ENCODE measurements at regions not wholly inside any gene's neighbourhood (a gene's known extent, or its start where the extent isn't known, plus 50 kb on each side); places are given as distances from the start of the nearest gene placed in this dataset.

DNA sequence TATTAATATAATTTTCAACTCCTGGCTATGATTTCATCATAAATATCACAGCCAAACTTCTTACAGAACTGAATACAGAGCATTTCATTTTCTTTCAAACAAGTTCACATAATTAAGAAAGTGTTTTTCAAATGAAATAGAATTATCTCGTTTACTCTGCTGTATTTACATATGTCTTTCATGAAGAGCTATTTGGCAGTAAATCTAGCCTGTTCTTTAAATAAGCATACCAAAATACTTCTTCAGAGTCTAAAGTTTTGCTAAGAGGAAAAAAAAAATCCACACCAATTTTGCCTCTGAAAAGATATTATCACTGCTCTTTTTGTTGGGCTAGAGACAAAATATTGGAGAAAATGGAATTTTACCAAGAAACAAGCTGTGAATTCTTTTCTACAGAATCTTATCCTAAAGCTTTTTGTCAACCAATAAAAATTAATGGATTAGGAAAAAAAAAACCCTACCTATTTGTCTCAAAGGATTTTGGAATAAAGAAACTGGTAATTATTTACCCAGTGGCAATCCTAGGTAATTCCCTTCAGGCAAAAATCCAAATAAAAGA is 287.9 kb upstream of the NR3C2 start:
- no TSS peak for BruUV-seq (replicated peaks)
- Histone ChIP-seq H3K9me3 (ENCODE audit: low read length) (peaks cover 10% of the 10 kb centered on the region; the same call in 1 of the 2 replicates), H3K27ac (ENCODE audit: extremely low read length, insufficient read depth, low read length) (no peak overlapping the region), H3K4me2 (ENCODE audit: low read depth, low read length) (no peak overlapping the region), H3K9ac (ENCODE audit: insufficient read depth, low read depth, low read length) (no peak overlapping the region), H3K79me2 (ENCODE audit: insufficient read depth, low read length) (no peaks in the 10 kb centered on the region), H3K36me3 (replicated peaks in 1 of 2; ENCODE audit: control insufficient read depth in 1 of 2, insufficient read depth in 2 of 2, low read length in 2 of 2) (no peaks in the 10 kb centered on the region), H3K4me1 (ENCODE audit: insufficient read depth, low read length) (no peaks in the 10 kb centered on the region), H3K27me3 (ENCODE audit: control insufficient read depth in 1 of 2, insufficient read depth in 2 of 2, low read length in 2 of 2) (no peaks in the 10 kb centered on the region; a peak in 1 of 5 replicates), H2AFZ (ENCODE audit: low read length) (no peak overlapping the region), H3K4me3 (replicated peaks in 1 of 3; ENCODE audit: insufficient read depth in 1 of 3, low read depth in 2 of 3, low read length in 3 of 3) (no peak overlapping the region), H4K20me1 (ENCODE audit: insufficient read depth, low read length) (no peaks in the 10 kb centered on the region)
- POLR2A ChIA-PET, result no interaction called here
- ATAC-seq (no peak), FAIRE-seq (no peak), DNase-seq (ENCODE audit: low spot score) (no peak)
- CTCF ChIA-PET (ENCODE audit: low intra/inter-chr PET ratio, low total read pairs), result no interaction called here
- in situ Hi-C loops (cut with HindIII; ENCODE audit: extremely low pct_ligation_motif_present, low pct_unique_long_range_greater_than_20kb) (no loop called here), intact Hi-C loops (cut with micrococcal nuclease; ENCODE audit: unreplicated experiment) (no loop called here)
- WGBS (ENCODE audit: low lambda C conversion rate), result 0% methylated on average over 1 of the region's 1 CpG
- TF ChIP-seq MTF1 (CRISPR knock-in tag; IDR thresholded peaks at IDR 0.05) (no peak), ZNF674 (CRISPR knock-in tag; IDR thresholded peaks at IDR 0.05; ENCODE audit: low read depth) (no peak), GZF1 (CRISPR knock-in tag; IDR thresholded peaks at IDR 0.05) (no peak)
- TF ChIP-seq, protein P1, sequence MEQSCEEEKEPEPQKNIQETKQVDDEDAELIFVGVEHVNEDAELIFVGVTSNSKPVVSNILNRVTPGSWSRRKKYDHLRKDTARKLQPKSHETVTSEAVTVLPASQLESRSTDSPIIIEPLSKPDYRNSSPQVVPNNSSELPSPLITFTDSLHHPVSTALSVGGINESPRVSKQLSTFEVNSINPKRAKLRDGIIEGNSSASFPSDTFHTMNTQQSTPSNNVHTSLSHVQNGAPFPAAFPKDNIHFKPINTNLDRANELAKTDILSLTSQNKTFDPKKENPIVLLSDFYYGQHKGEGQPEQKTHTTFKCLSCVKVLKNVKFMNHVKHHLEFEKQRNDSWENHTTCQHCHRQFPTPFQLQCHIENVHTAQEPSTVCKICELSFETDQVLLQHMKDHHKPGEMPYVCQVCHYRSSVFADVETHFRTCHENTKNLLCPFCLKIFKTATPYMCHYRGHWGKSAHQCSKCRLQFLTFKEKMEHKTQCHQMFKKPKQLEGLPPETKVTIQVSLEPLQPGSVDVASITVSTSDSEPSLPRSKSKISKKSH (CRISPR knock-in tag; IDR thresholded peaks at IDR 0.05; ENCODE audit: borderline replicate concordance), result no peak

- FAIRE-seq, result no peak
- H2AFZ ChIP-seq (ENCODE audit: low read length), result no peak overlapping the region
- BruUV-seq (replicated peaks), result no TSS peak
- no peaks in the 10 kb centered on the region for H3K4me1 ChIP-seq (ENCODE audit: insufficient read depth, low read length)
- H3K9ac ChIP-seq (ENCODE audit: insufficient read depth, low read depth, low read length), result no peak overlapping the region
- no peak overlapping the region for H3K4me3 ChIP-seq (replicated peaks in 1 of 3; ENCODE audit: insufficient read depth in 1 of 3, low read depth in 2 of 3, low read length in 3 of 3)
- H3K36me3 ChIP-seq (replicated peaks in 1 of 2; ENCODE audit: control insufficient read depth in 1 of 2, insufficient read depth in 2 of 2, low read length in 2 of 2), result no peaks in the 10 kb centered on the region
- in situ Hi-C loops (cut with HindIII; ENCODE audit: extremely low pct_ligation_motif_present, low pct_unique_long_range_greater_than_20kb), result no loop called here
- H3K9me3 ChIP-seq (ENCODE audit: low read length), result peaks cover 27% of the 10 kb centered on the region; the same call in 1 of the 2 replicates
- no peak for DNase-seq (ENCODE audit: low spot score)
- CTCF ChIA-PET (ENCODE audit: low intra/inter-chr PET ratio, low total read pairs), result no interaction called here
- H3K79me2 ChIP-seq (ENCODE audit: insufficient read depth, low read length), result no peaks in the 10 kb centered on the region
- intact Hi-C loops (cut with micrococcal nuclease; ENCODE audit: unreplicated experiment), result no loop called here
- no peak for ATAC-seq
- H3K4me2 ChIP-seq (ENCODE audit: low read depth, low read length), result no peak overlapping the region
- POLR2A ChIA-PET, result no interaction called here
- WGBS (ENCODE audit: low lambda C conversion rate), result 0% methylated on average over 2 of the region's 2 CpGs
- H3K27ac ChIP-seq (ENCODE audit: extremely low read length, insufficient read depth, low read length), result no peak overlapping the region
- no peaks in the 10 kb centered on the region for H4K20me1 ChIP-seq (ENCODE audit: insufficient read depth, low read length)
- no peaks in the 10 kb centered on the region for H3K27me3 ChIP-seq (ENCODE audit: control insufficient read depth in 1 of 2, insufficient read depth in 2 of 2, low read length in 2 of 2)
- TF ChIP-seq ZFP1 (CRISPR knock-in tag; IDR thresholded peaks at IDR 0.05) (no peak), CREB1 (IDR thresholded peaks at IDR 0.05) (no peak), CREB1 (CRISPR knock-in tag; IDR thresholded peaks at IDR 0.05) (no peak), ZNF543 (CRISPR knock-in tag; IDR thresholded peaks at IDR 0.05) (no peak), HOXA9 (CRISPR knock-in tag; IDR thresholded peaks at IDR 0.05; ENCODE audit: borderline replicate concordance) (no peak), ZNF329 (CRISPR knock-in tag; IDR thresholded peaks at IDR 0.05; ENCODE audit: low read depth) (no peak)
- TF ChIP-seq, protein P2, sequence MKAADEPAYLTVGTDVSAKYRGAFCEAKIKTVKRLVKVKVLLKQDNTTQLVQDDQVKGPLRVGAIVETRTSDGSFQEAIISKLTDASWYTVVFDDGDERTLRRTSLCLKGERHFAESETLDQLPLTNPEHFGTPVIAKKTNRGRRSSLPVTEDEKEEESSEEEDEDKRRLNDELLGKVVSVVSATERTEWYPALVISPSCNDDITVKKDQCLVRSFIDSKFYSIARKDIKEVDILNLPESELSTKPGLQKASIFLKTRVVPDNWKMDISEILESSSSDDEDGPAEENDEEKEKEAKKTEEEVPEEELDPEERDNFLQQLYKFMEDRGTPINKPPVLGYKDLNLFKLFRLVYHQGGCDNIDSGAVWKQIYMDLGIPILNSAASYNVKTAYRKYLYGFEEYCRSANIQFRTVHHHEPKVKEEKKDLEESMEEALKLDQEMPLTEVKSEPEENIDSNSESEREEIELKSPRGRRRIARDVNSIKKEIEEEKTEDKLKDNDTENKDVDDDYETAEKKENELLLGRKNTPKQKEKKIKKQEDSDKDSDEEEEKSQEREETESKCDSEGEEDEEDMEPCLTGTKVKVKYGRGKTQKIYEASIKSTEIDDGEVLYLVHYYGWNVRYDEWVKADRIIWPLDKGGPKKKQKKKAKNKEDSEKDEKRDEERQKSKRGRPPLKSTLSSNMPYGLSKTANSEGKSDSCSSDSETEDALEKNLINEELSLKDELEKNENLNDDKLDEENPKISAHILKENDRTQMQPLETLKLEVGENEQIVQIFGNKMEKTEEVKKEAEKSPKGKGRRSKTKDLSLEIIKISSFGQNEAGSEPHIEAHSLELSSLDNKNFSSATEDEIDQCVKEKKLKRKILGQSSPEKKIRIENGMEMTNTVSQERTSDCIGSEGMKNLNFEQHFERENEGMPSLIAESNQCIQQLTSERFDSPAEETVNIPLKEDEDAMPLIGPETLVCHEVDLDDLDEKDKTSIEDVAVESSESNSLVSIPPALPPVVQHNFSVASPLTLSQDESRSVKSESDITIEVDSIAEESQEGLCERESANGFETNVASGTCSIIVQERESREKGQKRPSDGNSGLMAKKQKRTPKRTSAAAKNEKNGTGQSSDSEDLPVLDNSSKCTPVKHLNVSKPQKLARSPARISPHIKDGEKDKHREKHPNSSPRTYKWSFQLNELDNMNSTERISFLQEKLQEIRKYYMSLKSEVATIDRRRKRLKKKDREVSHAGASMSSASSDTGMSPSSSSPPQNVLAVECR (CRISPR knock-in tag; IDR thresholded peaks at IDR 0.05; ENCODE audit: borderline replicate concordance), result no peak
- TF ChIP-seq, protein P3, sequence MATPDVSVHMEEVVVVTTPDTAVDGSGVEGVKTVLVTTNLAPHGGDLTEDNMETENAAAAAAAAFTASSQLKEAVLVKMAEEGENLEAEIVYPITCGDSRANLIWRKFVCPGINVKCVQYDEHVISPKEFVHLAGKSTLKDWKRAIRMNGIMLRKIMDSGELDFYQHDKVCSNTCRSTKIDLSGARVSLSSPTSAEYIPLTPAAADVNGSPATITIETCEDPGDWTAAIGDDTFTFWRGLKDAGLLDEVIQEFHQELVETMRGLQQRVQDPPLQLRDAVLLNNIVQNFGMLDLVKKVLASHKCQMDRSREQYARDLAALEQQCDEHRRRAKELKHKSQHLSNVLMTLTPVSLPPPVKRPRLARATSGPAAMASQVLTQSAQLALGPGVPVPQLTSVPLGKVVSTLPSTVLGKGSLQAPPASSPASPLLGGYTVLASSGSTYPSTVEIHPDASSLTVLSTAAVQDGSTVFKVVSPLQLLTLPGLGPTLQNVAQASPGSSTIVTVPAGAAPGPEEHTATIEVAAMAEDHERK (CRISPR knock-in tag; IDR thresholded peaks at IDR 0.05; ENCODE audit: low read depth), result no peak
These were observed 275.8 kb upstream of the NR3C2 start for GRCh38 chr4:148717988-148718387.

Measured in HepG2 (cell line).